C1 segment of cervical spinal cord (tissue), 14 donors: ENCODE measurements at regions not wholly inside any gene's neighbourhood (a gene's known extent, or its start where the extent isn't known, plus 50 kb on each side); places are given as distances from the start of the nearest gene placed in this dataset.

Source experiments
- DNase-seq, 14 donors: peaks; one replicate each; lab custom pipeline; 2025; lab: John Stamatoyannopoulos, UW

DNA sequence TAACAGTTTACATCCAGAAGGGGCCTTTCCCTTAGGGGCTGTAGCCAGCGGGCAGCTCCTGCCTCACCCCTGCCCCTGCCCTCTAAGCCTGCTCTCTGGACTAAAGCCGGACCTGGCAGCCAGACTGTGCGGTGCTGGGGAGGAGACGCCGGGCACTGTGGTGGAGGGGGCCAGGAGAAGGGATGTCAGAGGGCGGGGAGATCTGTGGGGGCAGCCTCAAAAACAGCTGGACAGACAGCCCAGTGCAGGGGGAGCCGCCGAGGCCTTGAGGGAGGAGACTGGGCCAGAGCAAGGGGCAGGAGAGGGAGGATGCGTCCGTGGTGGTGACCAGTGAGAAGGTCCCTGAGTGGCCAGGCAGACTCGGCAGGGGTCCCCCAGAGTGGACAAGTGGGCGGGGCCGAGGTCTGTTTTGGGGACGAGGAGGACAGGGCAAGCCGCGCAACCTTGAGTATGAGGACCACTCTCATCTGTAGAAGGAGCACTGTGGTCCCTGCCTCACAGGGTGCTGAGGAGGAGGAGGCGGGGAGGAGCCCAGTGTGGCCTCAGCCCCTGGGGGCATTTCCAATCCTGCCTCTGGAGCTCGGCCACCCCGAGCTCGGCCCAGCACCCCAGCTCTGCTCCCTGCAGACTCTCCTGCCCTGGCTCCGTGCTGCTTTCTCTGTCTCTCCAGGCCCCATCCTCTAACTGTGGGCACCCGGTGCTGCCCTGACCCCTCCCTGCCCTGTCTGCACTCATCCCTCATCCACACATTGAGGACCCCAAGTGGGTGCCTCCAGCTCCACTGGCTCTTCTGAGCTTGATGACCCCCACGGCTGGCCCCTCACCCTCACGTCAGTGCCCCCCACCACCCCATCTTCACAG, 59.2 kb upstream of the NKX1-1 start:
- DNase-seq = no peak

DNA sequence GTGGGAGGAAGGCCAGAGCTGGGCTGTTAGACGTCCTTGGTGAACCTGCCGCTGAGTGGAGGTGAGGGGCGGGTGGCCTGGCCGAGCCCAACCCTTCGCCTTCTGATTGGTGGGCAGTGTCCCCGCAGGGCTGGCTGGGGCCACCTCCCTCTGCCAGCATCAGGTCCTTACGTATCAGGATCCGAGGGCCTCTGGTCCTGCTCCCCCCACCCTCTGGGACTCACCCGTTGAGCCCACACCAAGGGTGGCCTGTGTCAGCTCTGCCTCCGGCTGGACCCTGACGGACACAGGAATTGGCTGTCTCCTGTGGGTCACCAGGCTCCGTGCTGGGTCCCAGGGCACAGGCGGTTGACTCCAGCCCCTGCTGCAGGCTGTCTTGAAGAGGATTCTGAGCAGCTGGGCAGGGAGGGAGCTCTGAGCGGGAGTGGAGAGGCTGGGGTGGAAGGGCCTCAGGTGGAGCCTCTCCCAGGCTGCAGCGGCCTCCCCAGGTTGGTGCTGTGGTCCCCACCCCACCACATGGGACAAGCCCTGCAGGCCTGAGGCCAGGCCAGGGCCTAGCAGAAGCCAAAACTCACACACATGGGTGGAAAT, 58.4 kb upstream of the NKX1-1 start:
- DNase-seq = no peak

GRCh38 chr4:1463927-1464540, 57.8 kb upstream of the NKX1-1 start:
- DNase-seq = no peak

DNA sequence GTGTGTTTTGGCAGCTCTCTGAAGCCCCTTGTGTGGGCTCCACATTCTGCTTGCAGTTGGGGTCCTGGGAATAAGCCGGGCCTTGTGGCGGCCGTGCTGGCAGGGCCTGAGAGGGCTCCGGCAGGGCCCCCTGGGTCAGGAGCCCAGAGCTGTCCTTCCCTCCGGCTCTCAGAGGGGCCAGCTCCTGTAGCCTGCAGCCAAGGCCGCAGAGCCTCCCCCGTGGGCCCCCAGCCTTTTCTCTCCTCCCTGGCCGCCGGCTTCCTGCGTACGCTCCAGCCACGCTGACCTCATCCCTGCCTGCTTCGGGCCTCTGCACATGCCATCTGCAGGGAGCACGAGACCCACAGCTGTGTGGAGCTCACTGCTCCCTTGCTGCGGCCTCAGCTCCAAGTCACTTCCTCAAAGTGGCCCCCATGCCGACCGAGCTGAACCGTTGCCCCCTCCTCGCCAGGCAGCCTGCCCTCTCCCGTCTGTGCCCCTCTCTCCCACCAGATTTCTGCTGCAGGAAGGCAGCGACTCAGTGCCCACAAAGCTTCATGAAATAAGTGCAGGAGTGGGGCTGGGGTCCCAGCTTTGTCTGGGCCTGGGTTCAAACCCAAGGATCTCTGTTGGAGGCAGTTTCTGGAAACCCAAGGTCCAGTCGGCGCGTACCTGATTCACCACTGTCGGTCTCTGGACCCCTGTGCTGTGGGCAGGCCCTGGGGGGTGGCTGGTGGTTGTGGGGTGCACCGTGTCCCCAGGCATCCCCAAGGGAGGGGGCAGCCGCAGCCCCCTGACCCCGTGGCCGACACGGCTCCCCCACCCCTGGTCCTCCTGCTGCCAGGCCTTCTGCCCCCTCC, 57.1 kb upstream of the NKX1-1 start:
- no peak for DNase-seq

GRCh38 chr4:1462768-1463075, 56.5 kb upstream of the NKX1-1 start:
- DNase-seq = no peak

DNA sequence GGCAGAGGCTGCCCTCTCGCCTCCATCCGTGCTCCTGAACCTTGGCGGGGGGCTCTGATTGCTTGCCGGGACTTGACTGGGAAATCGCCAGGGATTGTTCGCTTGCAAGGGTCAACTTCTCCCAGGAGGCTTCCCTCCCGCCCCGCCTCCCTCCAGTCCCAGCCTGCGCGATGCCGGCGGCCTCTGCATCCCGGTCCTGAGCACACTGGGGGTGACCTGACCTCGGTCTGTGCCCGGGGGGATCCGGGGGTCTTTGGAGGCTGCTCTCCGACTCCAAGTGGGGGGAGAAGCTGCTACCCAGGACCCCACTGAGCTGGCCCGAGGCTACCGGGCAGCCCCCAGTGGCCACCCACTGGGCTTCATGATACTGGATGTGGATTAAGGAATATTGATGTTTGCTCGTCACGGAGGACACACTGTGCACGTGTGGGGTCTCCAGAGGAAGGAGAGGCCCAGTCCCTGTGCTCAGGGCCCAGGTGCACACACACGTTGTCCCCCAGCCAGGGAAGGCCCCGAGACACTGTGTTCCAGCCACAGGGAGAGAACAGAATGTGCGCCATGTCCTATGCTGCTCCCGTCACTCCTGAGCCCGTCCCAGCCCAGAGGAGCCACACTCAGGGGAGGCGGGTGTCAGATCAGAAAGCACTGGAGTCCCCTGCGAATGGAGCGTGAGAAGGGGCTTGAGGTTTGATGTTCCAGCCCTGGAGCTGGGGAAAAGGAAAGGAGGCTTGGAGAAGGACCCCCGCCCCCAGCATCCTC, 55.9 kb upstream of the NKX1-1 start:
- no peak for DNase-seq

DNA sequence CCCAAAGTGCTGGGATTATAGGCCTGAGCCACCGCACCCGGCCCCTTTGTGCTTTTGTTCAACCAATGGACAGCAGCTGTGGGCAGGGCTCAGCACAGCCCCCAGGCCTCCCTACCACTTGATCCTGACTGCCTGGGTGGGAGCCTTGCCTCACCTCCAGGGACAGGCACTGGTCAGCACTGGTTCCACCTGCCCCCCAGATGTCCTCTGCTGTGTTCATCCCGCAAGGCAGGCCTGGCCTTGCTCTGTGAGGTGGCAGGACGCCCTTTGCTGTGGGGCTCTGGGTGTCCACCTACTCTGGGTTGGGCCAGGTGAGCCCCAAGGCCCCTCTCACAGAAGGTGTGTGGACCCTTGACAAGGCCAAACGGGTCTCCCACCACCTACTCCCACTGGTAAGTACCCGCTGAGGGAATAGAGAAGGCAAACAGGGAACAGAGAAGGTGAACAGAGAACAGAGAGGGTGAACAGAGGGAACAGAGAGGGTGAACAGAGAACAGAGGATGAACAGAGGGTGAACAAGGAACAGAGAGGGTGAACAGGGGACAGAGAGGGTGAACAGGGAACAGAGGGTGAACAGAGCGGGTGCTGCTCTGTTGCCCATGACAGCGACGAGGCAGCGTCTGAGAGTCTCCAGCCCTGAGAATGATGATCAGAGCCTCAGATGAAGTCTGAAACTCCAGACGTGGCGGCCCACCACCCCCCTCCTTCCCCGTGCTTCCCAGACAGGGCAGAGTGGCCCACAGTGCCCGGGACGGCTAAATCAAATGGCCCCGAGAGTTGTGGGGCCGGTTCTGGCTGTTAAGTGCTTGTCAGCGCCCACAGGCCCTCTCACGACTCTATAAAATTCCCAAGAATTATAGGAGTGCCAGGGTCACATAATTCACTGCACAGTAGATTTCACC, 55.0 kb upstream of the NKX1-1 start:
- no peak for DNase-seq

DNA sequence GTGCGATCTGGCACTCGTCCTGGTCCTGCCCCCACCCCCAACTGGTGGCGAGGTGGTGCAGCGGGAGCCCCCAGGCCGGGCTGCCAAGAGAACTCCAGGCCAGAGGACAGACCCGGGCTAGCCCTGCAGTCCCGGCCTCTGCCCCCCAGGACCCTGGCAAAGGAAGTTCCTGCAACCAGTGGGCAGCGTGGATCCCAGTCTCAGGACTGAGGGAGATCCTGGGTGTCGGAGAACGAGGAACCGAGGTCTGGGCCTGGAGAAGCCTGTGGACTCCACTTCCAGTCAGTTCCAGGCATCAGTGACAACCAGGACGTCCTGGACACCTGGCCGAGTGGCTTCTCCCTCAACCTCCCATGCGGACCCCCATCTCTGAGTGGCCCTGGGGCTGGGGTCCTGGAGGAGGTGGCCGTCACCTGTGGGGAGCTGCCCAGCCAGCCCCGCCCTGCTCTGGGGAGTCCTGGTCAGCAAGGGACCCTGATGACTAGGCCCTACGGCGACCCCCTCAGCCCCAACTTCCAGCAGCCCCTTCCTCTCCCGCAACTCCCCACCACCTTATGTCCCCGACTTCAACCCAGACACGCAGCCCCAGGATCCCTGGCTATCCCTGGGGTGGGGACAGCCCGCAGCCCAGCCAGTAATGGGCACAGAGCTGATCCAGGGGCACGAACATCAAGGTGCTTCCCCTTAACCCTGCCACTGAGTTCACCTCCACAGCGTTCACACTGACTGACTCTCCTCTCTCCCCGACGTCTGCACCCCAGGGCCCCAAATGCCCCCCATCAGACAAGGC, 53.7 kb upstream of the NKX1-1 start:
- no peak for DNase-seq

GRCh38 chr4:1459081-1459721, 53.0 kb upstream of the NKX1-1 start:
- no peak for DNase-seq

GRCh38 chr4:1458581-1458980, 52.3 kb upstream of the NKX1-1 start:
- no peak for DNase-seq
